Neural progenitor cell (in vitro differentiated cells): ENCODE measurements at regions not wholly inside any gene's neighbourhood (a gene's known extent, or its start where the extent isn't known, plus 50 kb on each side); places are given as distances from the start of the nearest gene placed in this dataset.
"Not testable (repeated sequence)": the region's sequence is repeated elsewhere in the genome, so short reads cannot be mapped to it uniquely, and the experiment has no call there.

ENCODE experiments used
- CTCF ChIP-seq: fragments of 200-600 bp; sonication (generic); IDR thresholded peaks from 2 replicates; pipeline ENCODE4 v1.5.1; 2017; ENCODE audit warnings: antibody characterized with exemption, mild to moderate bottlenecking
- EZH2 ChIP-seq: fragments of 200-600 bp; sonication (generic); IDR thresholded peaks from 2 replicates; pipeline ENCODE4 v1.6.1; 2017; ENCODE audit warnings: antibody characterized with exemption, mild to moderate bottlenecking, moderate library complexity

GRCh38 chr2:89184746-89185145, 493.3 kb downstream of the RPIA start:
- TF ChIP-seq EZH2, CTCF: not testable (repeated sequence)
